ENCODE measurements at regions not wholly inside any gene's neighbourhood (a gene's known extent, or its start where the extent isn't known, plus 50 kb on each side); places are given as distances from the start of the nearest gene placed in this dataset.

- Histone ChIP-seq H3K27ac (ENCODE audit: low read depth in 1 of 3, low read length in 2 of 3) (no peak overlapping the region), H3K4me3 (ENCODE audit: low read depth in 1 of 3, low read length in 3 of 3) (no peak overlapping the region), H3K4me1 (ENCODE audit: control insufficient read depth in 3 of 3, insufficient read depth in 2 of 3, low read depth in 1 of 3, low read length in 2 of 3) (no peaks in the 10 kb centered on the region), H3K36me3 (ENCODE audit: control insufficient read depth in 3 of 3, insufficient read depth in 2 of 3, low read depth in 1 of 3, low read length in 3 of 3) (no peaks in the 10 kb centered on the region), H3K9me3 (ENCODE audit: control insufficient read depth in 2 of 2, insufficient read depth in 1 of 2, low read depth in 1 of 2, low read length in 1 of 2) (no peaks in the 10 kb centered on the region), H3K27me3 (ENCODE audit: control insufficient read depth in 3 of 3, insufficient read depth in 3 of 3, low read length in 3 of 3) (no peaks in the 10 kb centered on the region)
- DNase-seq (peak; percentile 53 to 71), FAIRE-seq (no peak)
- 49 to 78% (median 50%) methylated on average over 2 of the region's 2 CpGs for WGBS, 3 donors
Observed at GRCh38 chr2:175640655-175641054, 361.4 kb downstream of the LNPK start.

- Histone ChIP-seq H3K9me3 (ENCODE audit: control insufficient read depth in 2 of 2, insufficient read depth in 1 of 2, low read depth in 1 of 2, low read length in 1 of 2) (peaks cover 0 to 4% of the 10 kb centered on the region in 2 donors), H3K36me3 (ENCODE audit: control insufficient read depth in 3 of 3, insufficient read depth in 2 of 3, low read depth in 1 of 3, low read length in 3 of 3) (no peaks in the 10 kb centered on the region), H3K27ac (ENCODE audit: low read depth in 1 of 3, low read length in 2 of 3) (no peak overlapping the region), H3K4me3 (ENCODE audit: low read depth in 1 of 3, low read length in 3 of 3) (no peak overlapping the region), H3K27me3 (ENCODE audit: control insufficient read depth in 3 of 3, insufficient read depth in 3 of 3, low read length in 3 of 3) (no peaks in the 10 kb centered on the region), H3K4me1 (ENCODE audit: control insufficient read depth in 3 of 3, insufficient read depth in 2 of 3, low read depth in 1 of 3, low read length in 2 of 3) (peaks cover 0 to 5% (median 0%) of the 10 kb centered on the region in 3 donors)
- 12 to 43% (median 13%) methylated on average over 2 of the region's 2 CpGs for WGBS, 3 donors
- DNase-seq (peak in 1 of 2 donors; percentile 6), FAIRE-seq (no peak)
Observed at GRCh38 chr2:175633227-175633626, 368.8 kb downstream of the LNPK start.

GRCh38 chr2:175631245-175631623 lies 370.8 kb downstream of the LNPK start:
- Histone ChIP-seq H3K27ac (ENCODE audit: low read depth in 1 of 3, low read length in 2 of 3) (peak overlapping the region in 1 of 3 donors; percentile 13), H3K4me3 (ENCODE audit: low read depth in 1 of 3, low read length in 3 of 3) (no peak overlapping the region), H3K36me3 (ENCODE audit: control insufficient read depth in 3 of 3, insufficient read depth in 2 of 3, low read depth in 1 of 3, low read length in 3 of 3) (no peaks in the 10 kb centered on the region), H3K27me3 (ENCODE audit: control insufficient read depth in 3 of 3, insufficient read depth in 3 of 3, low read length in 3 of 3) (no peaks in the 10 kb centered on the region), H3K4me1 (ENCODE audit: control insufficient read depth in 3 of 3, insufficient read depth in 2 of 3, low read depth in 1 of 3, low read length in 2 of 3) (peaks cover 0 to 5% (median 0%) of the 10 kb centered on the region in 3 donors), H3K9me3 (ENCODE audit: control insufficient read depth in 2 of 2, insufficient read depth in 1 of 2, low read depth in 1 of 2, low read length in 1 of 2) (peaks cover 0 to 6% of the 10 kb centered on the region in 2 donors)
- peak; percentile 4 to 44 for DNase-seq
- no peak for FAIRE-seq

GRCh38 chr2:175630280-175631244 lies 371.5 kb downstream of the LNPK start:
- no peak overlapping the region for H3K4me3 ChIP-seq (ENCODE audit: low read depth in 1 of 3, low read length in 3 of 3)
- no peaks in the 10 kb centered on the region for H3K27me3 ChIP-seq (ENCODE audit: control insufficient read depth in 3 of 3, insufficient read depth in 3 of 3, low read length in 3 of 3)
- no peak for FAIRE-seq
- WGBS, 3 donors: 63 to 73% (median 73%) methylated on average over 15 of the region's 15 CpGs
- H3K9me3 ChIP-seq (ENCODE audit: control insufficient read depth in 2 of 2, insufficient read depth in 1 of 2, low read depth in 1 of 2, low read length in 1 of 2): peaks cover 0 to 6% of the 10 kb centered on the region in 2 donors
- DNase-seq: no peak
- H3K27ac ChIP-seq (ENCODE audit: low read depth in 1 of 3, low read length in 2 of 3): peak overlapping the region in 1 of 3 donors; percentile 13
- H3K4me1 ChIP-seq (ENCODE audit: control insufficient read depth in 3 of 3, insufficient read depth in 2 of 3, low read depth in 1 of 3, low read length in 2 of 3): peaks cover 0 to 5% (median 0%) of the 10 kb centered on the region in 3 donors
- H3K36me3 ChIP-seq (ENCODE audit: control insufficient read depth in 3 of 3, insufficient read depth in 2 of 3, low read depth in 1 of 3, low read length in 3 of 3): no peaks in the 10 kb centered on the region

GRCh38 chr2:175628243-175628642 lies 373.8 kb downstream of the LNPK start:
- Histone ChIP-seq H3K4me3 (ENCODE audit: low read depth in 1 of 3, low read length in 3 of 3) (no peak overlapping the region), H3K4me1 (ENCODE audit: control insufficient read depth in 3 of 3, insufficient read depth in 2 of 3, low read depth in 1 of 3, low read length in 2 of 3) (peaks cover 0 to 5% (median 0%) of the 10 kb centered on the region in 3 donors), H3K36me3 (ENCODE audit: control insufficient read depth in 3 of 3, insufficient read depth in 2 of 3, low read depth in 1 of 3, low read length in 3 of 3) (no peaks in the 10 kb centered on the region), H3K27ac (ENCODE audit: low read depth in 1 of 3, low read length in 2 of 3) (no peak overlapping the region), H3K27me3 (ENCODE audit: control insufficient read depth in 3 of 3, insufficient read depth in 3 of 3, low read length in 3 of 3) (no peaks in the 10 kb centered on the region), H3K9me3 (ENCODE audit: control insufficient read depth in 2 of 2, insufficient read depth in 1 of 2, low read depth in 1 of 2, low read length in 1 of 2) (peaks cover 0 to 6% of the 10 kb centered on the region in 2 donors)
- FAIRE-seq: no peak
- no peak for DNase-seq

GRCh38 chr2:175627405-175627804 lies 374.7 kb downstream of the LNPK start:
- H3K9me3 ChIP-seq (ENCODE audit: control insufficient read depth in 2 of 2, insufficient read depth in 1 of 2, low read depth in 1 of 2, low read length in 1 of 2): peaks cover 0 to 6% of the 10 kb centered on the region in 2 donors
- no peak overlapping the region for H3K4me3 ChIP-seq (ENCODE audit: low read depth in 1 of 3, low read length in 3 of 3)
- no peak overlapping the region for H3K27ac ChIP-seq (ENCODE audit: low read depth in 1 of 3, low read length in 2 of 3)
- FAIRE-seq: no peak
- peaks cover 0 to 5% (median 0%) of the 10 kb centered on the region in 3 donors for H3K4me1 ChIP-seq (ENCODE audit: control insufficient read depth in 3 of 3, insufficient read depth in 2 of 3, low read depth in 1 of 3, low read length in 2 of 3)
- no peaks in the 10 kb centered on the region for H3K36me3 ChIP-seq (ENCODE audit: control insufficient read depth in 3 of 3, insufficient read depth in 2 of 3, low read depth in 1 of 3, low read length in 3 of 3)
- no peaks in the 10 kb centered on the region for H3K27me3 ChIP-seq (ENCODE audit: control insufficient read depth in 3 of 3, insufficient read depth in 3 of 3, low read length in 3 of 3)
- DNase-seq: no peak

GRCh38 chr2:175626796-175627195 lies 375.3 kb downstream of the LNPK start:
- Histone ChIP-seq H3K36me3 (ENCODE audit: control insufficient read depth in 3 of 3, insufficient read depth in 2 of 3, low read depth in 1 of 3, low read length in 3 of 3) (no peaks in the 10 kb centered on the region), H3K27me3 (ENCODE audit: control insufficient read depth in 3 of 3, insufficient read depth in 3 of 3, low read length in 3 of 3) (no peaks in the 10 kb centered on the region), H3K27ac (ENCODE audit: low read depth in 1 of 3, low read length in 2 of 3) (no peak overlapping the region), H3K4me1 (ENCODE audit: control insufficient read depth in 3 of 3, insufficient read depth in 2 of 3, low read depth in 1 of 3, low read length in 2 of 3) (peaks cover 0 to 5% (median 0%) of the 10 kb centered on the region in 3 donors), H3K4me3 (ENCODE audit: low read depth in 1 of 3, low read length in 3 of 3) (no peak overlapping the region), H3K9me3 (ENCODE audit: control insufficient read depth in 2 of 2, insufficient read depth in 1 of 2, low read depth in 1 of 2, low read length in 1 of 2) (peaks cover 0 to 6% of the 10 kb centered on the region in 2 donors)
- no peak for DNase-seq
- no peak for FAIRE-seq
- WGBS, 3 donors: 19 to 51% (median 26%) methylated on average over 4 of the region's 4 CpGs

GRCh38 chr2:175624785-175625184 lies 377.3 kb downstream of the LNPK start:
- H3K36me3 ChIP-seq (ENCODE audit: control insufficient read depth in 3 of 3, insufficient read depth in 2 of 3, low read depth in 1 of 3, low read length in 3 of 3): no peaks in the 10 kb centered on the region
- FAIRE-seq: no peak
- WGBS, 3 donors: 70 to 87% (median 84%) methylated on average over 5 of the region's 5 CpGs

More at GRCh38 chr2:175624785-175625184, 377.3 kb downstream of the LNPK start:
- DNase-seq: no peak
- Histone ChIP-seq H3K27me3 (ENCODE audit: control insufficient read depth in 3 of 3, insufficient read depth in 3 of 3, low read length in 3 of 3) (no peaks in the 10 kb centered on the region), H3K4me3 (ENCODE audit: low read depth in 1 of 3, low read length in 3 of 3) (no peak overlapping the region), H3K4me1 (ENCODE audit: control insufficient read depth in 3 of 3, insufficient read depth in 2 of 3, low read depth in 1 of 3, low read length in 2 of 3) (no peaks in the 10 kb centered on the region), H3K27ac (ENCODE audit: low read depth in 1 of 3, low read length in 2 of 3) (no peak overlapping the region), H3K9me3 (ENCODE audit: control insufficient read depth in 2 of 2, insufficient read depth in 1 of 2, low read depth in 1 of 2, low read length in 1 of 2) (peaks cover 0 to 6% of the 10 kb centered on the region in 2 donors)

Data from small intestine (tissue), 7 donors.